ENCODE measurements at regions not wholly inside any gene's neighbourhood (a gene's known extent, or its start where the extent isn't known, plus 50 kb on each side); places are given as distances from the start of the nearest gene placed in this dataset.
A peak's percentile ranks its signal among the peaks of the same experiment; 100 is the strongest.

- intact Hi-C loops (cut with DNase I): no loop called here
- no peaks in the 10 kb centered on the region for H3K27me3 ChIP-seq
- no peaks in the 10 kb centered on the region for H3K9me3 ChIP-seq
- 77% methylated on average over 8 of the region's 8 CpGs for WGBS
- no peaks in the 10 kb centered on the region for H3K4me1 ChIP-seq
- DNase-seq (ENCODE audit: extremely low spot score): no peak
- TF ChIP-seq EP300 (IDR thresholded peaks at IDR 0.05) (no peak), POLR2A (IDR thresholded peaks at IDR 0.05; ENCODE audit: low read depth) (no peak)
- H3K4me3 ChIP-seq: no peak overlapping the region
- no peaks in the 10 kb centered on the region for H3K36me3 ChIP-seq
- H3K27ac ChIP-seq (replicated peaks in 1 of 4): no peak overlapping the region
Observed at GRCh38 chr13:59452189-59452890, 711.4 kb downstream of the DIAPH3 start.

GRCh38 chr13:59458908-59459579, 704.7 kb downstream of the DIAPH3 start:
- H3K27me3 ChIP-seq: no peaks in the 10 kb centered on the region
- DNase-seq (ENCODE audit: extremely low spot score): no peak
- no peak overlapping the region for H3K4me3 ChIP-seq
- H3K27ac ChIP-seq (replicated peaks in 1 of 4): peak overlapping the region in 3 of 4 donors; percentile 36 to 54 (median 46)
- intact Hi-C loops (cut with DNase I): no loop called here
- no peaks in the 10 kb centered on the region for H3K9me3 ChIP-seq
- no peak for TF ChIP-seq CTCF (IDR thresholded peaks at IDR 0.05)
- peak; percentile 37 to 49 for TF ChIP-seq POLR2AphosphoS5 (IDR thresholded peaks at IDR 0.05)
- TF ChIP-seq EP300 (IDR thresholded peaks at IDR 0.05): peak; percentile 10
- no peak for TF ChIP-seq POLR2A (IDR thresholded peaks at IDR 0.05; ENCODE audit: low read depth)
- H3K4me1 ChIP-seq: peaks cover 0 to 11% (median 4%) of the 10 kb centered on the region in 4 donors
- 68% methylated on average over 9 of the region's 9 CpGs for WGBS
- H3K36me3 ChIP-seq: no peaks in the 10 kb centered on the region

GRCh38 chr13:59459972-59460371, 703.8 kb downstream of the DIAPH3 start:
- 87% methylated on average over 2 of the region's 2 CpGs for WGBS
- H3K36me3 ChIP-seq: no peaks in the 10 kb centered on the region
- intact Hi-C loops (cut with DNase I): no loop called here
- H3K9me3 ChIP-seq: no peaks in the 10 kb centered on the region
- no peaks in the 10 kb centered on the region for H3K27me3 ChIP-seq
- no peak for DNase-seq (ENCODE audit: extremely low spot score)
- peaks cover 0 to 11% (median 4%) of the 10 kb centered on the region in 4 donors for H3K4me1 ChIP-seq
- no peak overlapping the region for H3K27ac ChIP-seq (replicated peaks in 1 of 4)
- H3K4me3 ChIP-seq: no peak overlapping the region
- no peak for TF ChIP-seq CTCF (IDR thresholded peaks at IDR 0.05)
- TF ChIP-seq EP300 (IDR thresholded peaks at IDR 0.05): no peak
- no peak for TF ChIP-seq POLR2AphosphoS5 (IDR thresholded peaks at IDR 0.05)
- TF ChIP-seq POLR2A (IDR thresholded peaks at IDR 0.05; ENCODE audit: low read depth): no peak

- no peaks in the 10 kb centered on the region for H3K36me3 ChIP-seq
- intact Hi-C loops (cut with DNase I): no loop called here
- 95% methylated on average over 3 of the region's 3 CpGs for WGBS
- TF ChIP-seq CTCF (IDR thresholded peaks at IDR 0.05) (no peak), POLR2AphosphoS5 (IDR thresholded peaks at IDR 0.05) (no peak), EP300 (IDR thresholded peaks at IDR 0.05) (no peak), POLR2A (IDR thresholded peaks at IDR 0.05; ENCODE audit: low read depth) (no peak)
- H3K27ac ChIP-seq (replicated peaks in 1 of 4): no peak overlapping the region
- peaks cover 0 to 11% (median 4%) of the 10 kb centered on the region in 4 donors for H3K4me1 ChIP-seq
- no peak overlapping the region for H3K4me3 ChIP-seq
- no peak for DNase-seq (ENCODE audit: extremely low spot score)
- no peaks in the 10 kb centered on the region for H3K9me3 ChIP-seq
- H3K27me3 ChIP-seq: no peaks in the 10 kb centered on the region
Observed at GRCh38 chr13:59461411-59461810, 702.3 kb downstream of the DIAPH3 start.

GRCh38 chr13:59463023-59463422, 700.7 kb downstream of the DIAPH3 start:
- 96% methylated on average over 3 of the region's 3 CpGs for WGBS
- Histone ChIP-seq H3K4me1 (peaks cover 0 to 11% (median 4%) of the 10 kb centered on the region in 4 donors), H3K4me3 (no peak overlapping the region), H3K36me3 (no peaks in the 10 kb centered on the region), H3K27me3 (no peaks in the 10 kb centered on the region), H3K27ac (replicated peaks in 1 of 4) (no peak overlapping the region), H3K9me3 (no peaks in the 10 kb centered on the region)
- intact Hi-C loops (cut with DNase I): no loop called here
- no peak for TF ChIP-seq EP300 (IDR thresholded peaks at IDR 0.05)
- TF ChIP-seq CTCF (IDR thresholded peaks at IDR 0.05): no peak
- TF ChIP-seq POLR2A (IDR thresholded peaks at IDR 0.05; ENCODE audit: low read depth): no peak
- TF ChIP-seq POLR2AphosphoS5 (IDR thresholded peaks at IDR 0.05): no peak
- DNase-seq (ENCODE audit: extremely low spot score): no peak
